Posterior vena cava (tissue), 2 donors: ENCODE measurements at regions not wholly inside any gene's neighbourhood (a gene's known extent, or its start where the extent isn't known, plus 50 kb on each side); places are given as distances from the start of the nearest gene placed in this dataset.

Experiments
- DNase-seq: peaks from one replicate; pipeline ENCODE4 v3.0.0-alpha.2; 2020; ENCODE audit warnings: low spot score
- intact Hi-C, 2 donors: fragments of 100-400 bp; cut with DNase I; formaldehyde crosslinking; loops; one replicate each; pipeline versions ENCODE4 v1.14.1 to v1.14.2; 2022 to 2023
- donor health status: DM: yes; HTN: yes; CAD: no.
- donor health status: DM: yes; HTN: yes; CAD: no.

DNA sequence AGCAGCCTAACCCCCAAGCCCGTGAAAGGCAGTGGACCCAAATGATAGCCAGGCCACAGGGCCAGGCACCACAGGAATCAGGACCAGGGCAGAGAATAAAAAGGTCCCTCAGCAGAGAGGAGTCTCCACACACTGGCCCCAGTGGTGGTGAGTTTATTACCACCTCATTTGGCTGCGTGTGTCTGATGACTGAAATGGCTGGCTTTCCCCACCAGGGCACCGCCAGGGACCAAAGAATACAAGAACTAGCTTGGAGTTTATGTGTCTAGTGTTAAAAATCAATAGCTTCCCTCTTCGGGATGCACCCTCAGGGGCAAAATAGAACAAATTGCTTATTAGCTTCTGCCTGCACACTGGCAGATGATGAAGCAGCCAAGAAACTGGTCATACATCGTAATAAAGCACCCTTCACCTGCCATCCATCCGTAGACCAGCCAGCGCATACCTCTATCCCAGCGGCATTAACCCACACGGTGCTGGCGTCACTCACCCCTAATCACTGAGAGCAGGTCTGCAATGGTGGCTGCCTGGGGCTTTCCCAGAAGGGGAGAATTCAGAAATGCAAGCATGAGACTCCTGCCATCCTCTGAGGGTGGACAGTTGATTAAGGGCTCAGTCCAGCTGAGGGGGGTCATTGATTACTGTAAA, 223.7 kb upstream of the ZMIZ1 start:
- DNase-seq = no peak
- intact Hi-C loops = no loop called here

DNA sequence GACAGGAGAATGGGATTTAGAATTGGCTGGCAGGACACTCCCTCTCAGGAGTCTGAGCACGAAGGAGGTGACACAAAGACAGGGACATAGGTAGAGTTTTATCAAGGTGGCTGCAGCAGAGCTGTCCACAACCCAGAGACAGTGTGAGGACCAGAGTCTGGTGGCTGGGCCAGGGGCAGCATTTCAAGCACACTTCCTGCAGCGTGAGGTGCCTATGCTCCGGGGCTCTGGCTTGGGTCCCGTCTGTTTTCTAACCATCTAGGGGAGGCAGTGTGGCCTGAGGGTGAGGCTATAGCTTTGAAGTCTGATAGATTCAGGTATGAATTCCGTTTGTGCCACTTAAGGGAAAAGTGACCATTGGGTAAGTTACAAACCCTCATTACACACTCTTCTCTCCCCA, 222.7 kb upstream of the ZMIZ1 start:
- no peak for DNase-seq
- intact Hi-C loops = no loop called here

DNA sequence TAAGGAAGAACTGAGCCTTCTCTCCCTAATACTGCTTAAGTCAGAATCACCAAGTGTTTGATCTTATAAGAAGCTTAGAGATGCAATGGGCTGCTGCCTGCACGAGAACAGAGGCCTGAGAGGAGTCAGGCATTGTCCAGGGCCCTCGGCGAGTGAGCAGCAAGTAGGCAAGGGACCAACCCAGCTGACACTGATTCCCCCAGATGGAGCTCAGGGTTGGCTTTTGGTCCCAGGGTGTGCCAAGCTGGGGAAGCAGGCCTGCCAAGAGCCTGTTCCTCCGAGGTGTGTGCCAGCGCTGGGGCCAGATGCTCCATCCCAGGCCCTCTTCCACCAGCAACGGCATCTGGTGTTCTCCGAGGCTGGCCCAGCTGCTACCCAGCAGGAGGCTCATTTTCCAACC, 222.0 kb upstream of the ZMIZ1 start:
- intact Hi-C loops = no loop called here
- DNase-seq = no peak

- intact Hi-C loops = no loop called here
- DNase-seq = no peak
Observed at GRCh38 chr10:78847485-78847884, 221.3 kb upstream of the ZMIZ1 start.

GRCh38 chr10:78849115-78849514, 219.7 kb upstream of the ZMIZ1 start:
- intact Hi-C loops = no loop called here
- DNase-seq = no peak

- DNase-seq = no peak
- intact Hi-C loops = no loop called here
Observed at GRCh38 chr10:78849731-78850130, 219.0 kb upstream of the ZMIZ1 start.

- no peak for DNase-seq
- intact Hi-C loops = no loop called here
Observed at GRCh38 chr10:78850644-78851435, 217.9 kb upstream of the ZMIZ1 start.

- intact Hi-C loops = no loop called here
- DNase-seq = no peak
Observed at GRCh38 chr10:78851647-78852046, 217.1 kb upstream of the ZMIZ1 start.

- intact Hi-C loops = no loop called here
- DNase-seq = no peak
Observed at GRCh38 chr10:78852466-78853240, 216.1 kb upstream of the ZMIZ1 start.

GRCh38 chr10:78853864-78854263, 214.9 kb upstream of the ZMIZ1 start:
- intact Hi-C loops = no loop called here
- DNase-seq = no peak

- no peak for DNase-seq
- intact Hi-C loops = no loop called here
Observed at GRCh38 chr10:78856421-78856820, 212.3 kb upstream of the ZMIZ1 start.

DNA sequence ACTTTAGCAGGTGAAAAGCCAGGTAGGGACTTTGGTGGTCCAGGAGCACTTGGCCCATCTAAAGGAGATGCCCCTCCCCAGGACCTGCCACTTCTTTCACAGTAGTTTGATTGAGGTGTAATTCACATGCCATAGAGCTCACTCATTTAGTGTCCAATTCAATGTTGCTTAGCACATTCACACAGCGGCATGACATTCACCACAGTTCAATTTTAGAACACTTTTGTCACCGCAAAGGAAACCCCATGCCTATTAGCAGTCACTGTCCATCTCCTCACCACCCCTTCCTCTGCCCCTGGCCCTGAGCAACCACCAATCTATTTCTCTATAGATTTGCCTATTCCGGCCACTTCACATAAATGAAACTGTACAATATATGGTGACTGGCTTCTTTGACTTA, 211.6 kb upstream of the ZMIZ1 start:
- DNase-seq = no peak
- intact Hi-C loops = no loop called here

GRCh38 chr10:78859266-78859665, 209.5 kb upstream of the ZMIZ1 start:
- intact Hi-C loops = no loop called here
- no peak for DNase-seq

DNA sequence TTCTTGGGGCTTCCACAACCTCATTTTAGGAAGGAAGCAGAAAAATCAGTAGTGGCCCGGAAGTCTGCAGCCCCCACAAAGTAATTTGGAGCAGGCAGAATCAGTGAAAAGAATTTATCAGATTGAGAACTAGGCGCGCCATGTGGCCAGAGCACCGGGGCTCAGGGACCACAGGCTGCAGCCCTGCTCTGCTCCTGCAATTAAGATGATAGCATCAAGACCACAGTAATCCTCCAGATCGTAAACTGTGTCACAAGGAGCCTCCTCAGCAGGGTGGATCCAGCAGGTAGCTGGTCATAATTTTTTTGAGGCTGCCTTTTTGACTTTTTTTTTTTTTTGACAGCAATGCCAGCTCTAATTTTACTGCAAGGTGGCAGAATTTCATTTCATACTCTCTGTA, 209.0 kb upstream of the ZMIZ1 start:
- DNase-seq = no peak
- intact Hi-C loops = no loop called here

DNA sequence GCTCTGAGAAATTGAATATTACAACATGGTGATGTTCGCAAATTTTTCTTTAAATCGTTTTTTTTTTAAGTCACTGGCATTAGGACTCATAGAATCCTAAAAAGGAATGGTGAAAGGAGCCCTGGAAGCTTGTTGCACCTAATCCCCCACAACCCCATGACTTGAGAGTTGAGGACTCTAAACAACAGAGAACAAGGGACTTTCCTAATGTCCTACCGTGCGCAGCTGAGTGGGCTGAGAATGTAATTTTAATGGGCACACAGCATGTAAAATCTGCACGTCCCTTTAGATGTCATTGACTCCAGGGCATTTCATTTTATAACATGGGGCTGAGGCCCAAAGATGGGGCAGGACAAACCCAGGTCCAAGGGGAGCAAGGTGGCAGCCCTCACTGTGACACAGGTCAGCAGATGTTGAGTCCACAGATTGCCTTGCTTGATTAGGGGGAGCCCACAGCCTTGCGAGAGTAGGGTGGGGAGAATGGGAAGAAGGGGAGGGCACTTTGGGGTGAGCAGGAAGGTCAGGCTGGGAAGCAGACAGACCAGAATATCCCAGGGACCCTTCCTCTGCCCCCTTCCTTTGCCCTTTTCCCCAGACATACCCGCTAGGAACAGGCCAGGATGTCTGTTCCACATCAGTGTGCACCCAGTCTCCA, 208.4 kb upstream of the ZMIZ1 start:
- DNase-seq = no peak
- intact Hi-C loops = no loop called here

GRCh38 chr10:78861529-78862327, 207.0 kb upstream of the ZMIZ1 start:
- intact Hi-C loops = no loop called here
- DNase-seq = no peak

DNA sequence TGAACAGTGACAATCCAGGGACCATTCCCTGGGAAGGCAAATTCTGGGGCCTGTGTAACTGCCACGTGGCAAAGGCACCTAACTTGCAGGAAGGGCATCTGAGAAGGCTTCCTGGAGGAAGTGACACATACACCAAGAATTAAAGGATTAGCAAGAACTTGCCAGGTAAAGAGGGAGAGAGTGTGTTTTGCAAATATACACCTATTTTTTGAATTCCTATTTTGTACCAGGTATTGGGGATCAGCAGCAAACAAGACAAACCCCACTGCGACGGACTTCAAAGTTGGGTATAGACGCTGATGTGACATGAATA, 206.5 kb upstream of the ZMIZ1 start:
- intact Hi-C loops = no loop called here
- no peak for DNase-seq

DNA sequence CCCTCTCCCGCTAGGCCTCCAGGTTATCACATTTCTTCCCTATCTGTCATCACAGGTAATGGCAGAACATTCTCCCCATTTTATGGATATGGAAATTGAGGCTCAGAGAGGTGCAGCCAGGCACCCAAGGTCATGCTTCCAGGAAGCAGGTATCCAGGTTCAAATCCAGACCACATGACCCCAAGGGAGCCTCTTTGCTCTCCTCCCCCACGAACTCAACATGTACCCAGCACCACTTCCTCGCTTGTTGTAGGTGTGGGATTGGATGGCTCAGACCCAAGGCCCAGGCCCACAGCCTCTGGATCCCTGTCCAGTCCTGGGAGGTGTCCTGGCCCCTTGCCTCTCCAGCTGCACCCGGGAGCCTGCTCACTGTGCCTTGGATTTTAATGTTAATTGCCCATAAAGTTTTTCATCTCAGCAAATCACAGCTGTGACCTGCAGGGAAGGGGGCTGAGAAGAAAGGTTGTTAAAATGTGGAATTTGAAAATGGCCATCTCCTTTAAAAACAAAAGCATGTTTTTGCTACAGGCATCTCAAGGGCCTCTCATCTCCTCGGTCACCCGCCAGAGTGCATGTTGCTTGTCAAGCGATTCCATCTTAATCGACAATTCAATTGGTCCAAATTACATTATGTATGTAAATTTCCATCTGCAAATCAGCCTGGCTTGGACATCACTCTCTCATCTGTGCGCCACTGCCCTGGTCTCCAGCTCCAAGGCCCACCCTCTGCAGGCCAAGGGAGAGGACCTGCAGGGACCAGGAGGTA, 205.4 kb upstream of the ZMIZ1 start:
- no peak for DNase-seq
- intact Hi-C loops = no loop called here

DNA sequence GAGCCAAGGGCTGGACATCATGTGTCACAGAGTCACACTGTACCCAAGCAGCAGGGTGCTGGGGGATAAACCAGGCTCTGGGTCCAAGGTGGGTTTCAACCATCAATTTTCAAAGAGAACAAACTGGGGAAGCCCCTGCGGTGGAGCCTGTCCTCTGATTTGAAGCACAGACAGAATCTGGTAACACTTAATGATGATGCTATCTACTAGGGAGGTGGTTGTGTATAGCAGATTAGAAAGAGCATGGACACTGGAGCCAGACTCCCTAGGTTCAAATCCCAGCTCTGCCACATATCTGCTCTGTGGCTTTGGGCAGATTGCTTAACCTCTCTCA, 204.9 kb upstream of the ZMIZ1 start:
- DNase-seq = no peak
- intact Hi-C loops = no loop called here
